ENCODE measurements at regions not wholly inside any gene's neighbourhood (a gene's known extent, or its start where the extent isn't known, plus 50 kb on each side); places are given as distances from the start of the nearest gene placed in this dataset.

DNA sequence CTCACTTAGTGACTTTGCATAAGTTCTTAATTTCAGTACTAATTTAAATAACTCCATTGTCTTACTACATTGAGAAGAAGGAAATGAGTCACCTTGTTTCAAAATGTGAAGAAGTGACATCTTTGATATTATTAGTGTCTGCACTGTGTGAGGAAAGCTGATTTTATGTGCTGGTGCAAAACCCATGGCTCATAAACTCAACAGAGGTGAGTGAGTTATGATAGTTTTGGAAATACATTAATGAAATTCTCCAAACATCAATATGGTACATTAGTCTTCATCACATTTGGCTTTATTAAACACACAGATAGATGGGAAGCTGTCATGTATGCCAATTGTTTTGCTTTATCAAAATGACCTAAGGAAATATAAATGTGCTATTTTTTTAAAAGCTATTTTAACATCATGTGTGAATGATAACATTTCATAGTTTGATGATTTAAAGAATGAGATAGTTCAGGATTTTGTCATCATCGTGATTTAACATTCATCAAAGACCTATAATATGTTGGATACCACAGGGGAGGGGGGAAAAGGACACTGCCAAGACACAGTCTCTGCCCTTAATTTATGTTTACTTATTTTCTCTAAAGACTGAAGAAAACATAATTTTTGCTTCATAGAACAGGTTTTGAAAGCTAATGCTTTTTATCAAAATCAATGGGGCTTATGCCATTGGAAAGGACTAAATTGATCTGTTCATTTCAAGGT, 902.3 kb upstream of the SLITRK1 start:
- TF ChIP-seq CTCF (IDR thresholded peaks at IDR 0.05; ENCODE audit: insufficient read depth, low read length) (no peak), GABPA (IDR thresholded peaks at IDR 0.05; ENCODE audit: low read depth) (no peak), POLR2AphosphoS5 (IDR thresholded peaks at IDR 0.05; ENCODE audit: low read depth) (no peak), SPI1 (IDR thresholded peaks at IDR 0.05; ENCODE audit: borderline replicate concordance, low read depth) (no peak)
- TF ChIP-seq, protein P1, sequence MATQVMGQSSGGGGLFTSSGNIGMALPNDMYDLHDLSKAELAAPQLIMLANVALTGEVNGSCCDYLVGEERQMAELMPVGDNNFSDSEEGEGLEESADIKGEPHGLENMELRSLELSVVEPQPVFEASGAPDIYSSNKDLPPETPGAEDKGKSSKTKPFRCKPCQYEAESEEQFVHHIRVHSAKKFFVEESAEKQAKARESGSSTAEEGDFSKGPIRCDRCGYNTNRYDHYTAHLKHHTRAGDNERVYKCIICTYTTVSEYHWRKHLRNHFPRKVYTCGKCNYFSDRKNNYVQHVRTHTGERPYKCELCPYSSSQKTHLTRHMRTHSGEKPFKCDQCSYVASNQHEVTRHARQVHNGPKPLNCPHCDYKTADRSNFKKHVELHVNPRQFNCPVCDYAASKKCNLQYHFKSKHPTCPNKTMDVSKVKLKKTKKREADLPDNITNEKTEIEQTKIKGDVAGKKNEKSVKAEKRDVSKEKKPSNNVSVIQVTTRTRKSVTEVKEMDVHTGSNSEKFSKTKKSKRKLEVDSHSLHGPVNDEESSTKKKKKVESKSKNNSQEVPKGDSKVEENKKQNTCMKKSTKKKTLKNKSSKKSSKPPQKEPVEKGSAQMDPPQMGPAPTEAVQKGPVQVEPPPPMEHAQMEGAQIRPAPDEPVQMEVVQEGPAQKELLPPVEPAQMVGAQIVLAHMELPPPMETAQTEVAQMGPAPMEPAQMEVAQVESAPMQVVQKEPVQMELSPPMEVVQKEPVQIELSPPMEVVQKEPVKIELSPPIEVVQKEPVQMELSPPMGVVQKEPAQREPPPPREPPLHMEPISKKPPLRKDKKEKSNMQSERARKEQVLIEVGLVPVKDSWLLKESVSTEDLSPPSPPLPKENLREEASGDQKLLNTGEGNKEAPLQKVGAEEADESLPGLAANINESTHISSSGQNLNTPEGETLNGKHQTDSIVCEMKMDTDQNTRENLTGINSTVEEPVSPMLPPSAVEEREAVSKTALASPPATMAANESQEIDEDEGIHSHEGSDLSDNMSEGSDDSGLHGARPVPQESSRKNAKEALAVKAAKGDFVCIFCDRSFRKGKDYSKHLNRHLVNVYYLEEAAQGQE (IDR thresholded peaks at IDR 0.05; ENCODE audit: insufficient replicate concordance, low read depth) = no peak
